MM.1S (cell line): ENCODE measurements at regions not wholly inside any gene's neighbourhood (a gene's known extent, or its start where the extent isn't known, plus 50 kb on each side); places are given as distances from the start of the nearest gene placed in this dataset.

Experiments
- DNase-seq: peaks from one replicate; pipeline ENCODE4 v3.0.0-alpha.2; 2015
- H2AFZ ChIP-seq: fragments of 300-600 bp; sonication (generic); 2 replicates; pipeline ENCODE4 v1.6.0; 2016; ENCODE audit warnings: antibody characterized with exemption, low read length
- H3F3A ChIP-seq: fragments of 300-600 bp; sonication (generic); 2 replicates; pipeline ENCODE4 v1.6.1; 2016; ENCODE audit warnings: mild to moderate bottlenecking, antibody characterized with exemption, low read length, moderate library complexity, mixed read lengths; ENCODE audit not compliant: insufficient read depth
- H3K27ac ChIP-seq: fragments of 300-600 bp; sonication (generic); 2 replicates; pipeline ENCODE4 v1.5.1; 2016; ENCODE audit warnings: mild to moderate bottlenecking, low read length
- H3K27me3 ChIP-seq: fragments of 300-600 bp; sonication (generic); replicated peaks from 2 replicates; pipeline ENCODE4 v1.6.0; 2016; ENCODE audit warnings: low read length; ENCODE audit not compliant: insufficient read depth
- H3K36me3 ChIP-seq: fragments of 300-600 bp; sonication (generic); replicated peaks from 2 replicates; pipeline ENCODE4 v1.6.1; 2016; ENCODE audit warnings: mild to moderate bottlenecking, low read length, mixed read lengths; ENCODE audit not compliant: insufficient read depth
- H3K4me1 ChIP-seq: fragments of 300-600 bp; sonication (generic); 2 replicates; pipeline ENCODE4 v1.6.1; 2016; ENCODE audit warnings: low read length, mixed read lengths
- H3K4me2 ChIP-seq: fragments of 300-600 bp; sonication (generic); 2 replicates; pipeline ENCODE4 v1.6.0; 2016; ENCODE audit warnings: low read depth, low read length
- H3K4me3 ChIP-seq: fragments of 300-600 bp; sonication (generic); 2 replicates; pipeline ENCODE4 v1.5.1; 2016; ENCODE audit warnings: low read length, mixed read lengths
- H3K79me2 ChIP-seq: fragments of 300-600 bp; sonication (generic); 2 replicates; pipeline ENCODE4 v1.6.1; 2016; ENCODE audit warnings: mixed run types, low read length, mixed read lengths
- H3K9ac ChIP-seq: fragments of 300-600 bp; sonication (generic); 2 replicates; pipeline ENCODE4 v1.6.1; 2016; ENCODE audit warnings: low read length, mixed read lengths
- H3K9me2 ChIP-seq: fragments of 300-600 bp; sonication (generic); replicated peaks from 2 replicates; pipeline ENCODE4 v1.6.1; 2016; ENCODE audit warnings: mild to moderate bottlenecking, low read length, mixed read lengths; ENCODE audit not compliant: insufficient read depth
- H3K9me3 ChIP-seq: fragments of 300-600 bp; sonication (generic); replicated peaks from 2 replicates; pipeline ENCODE4 v1.6.1; 2016; ENCODE audit warnings: mild to moderate bottlenecking, low read length, mixed read lengths; ENCODE audit not compliant: insufficient read depth
- H4K20me1 ChIP-seq: fragments of 300-600 bp; sonication (generic); 2 replicates; pipeline ENCODE4 v1.6.1; 2016; ENCODE audit warnings: mild to moderate bottlenecking, low read length, moderate library complexity, mixed read lengths; ENCODE audit not compliant: insufficient read depth
- CTCF ChIP-seq: fragments of 300-600 bp; sonication (generic); IDR thresholded peaks from 2 replicates; pipeline ENCODE4 v1.5.1; 2016; ENCODE audit warnings: antibody characterized with exemption, low read length, mixed read lengths
- EZH2 ChIP-seq: fragments of 300-600 bp; sonication (generic); optimal IDR thresholded peaks from 2 replicates; pipeline ENCODE3; 2017; ENCODE audit warnings: low read depth, mild to moderate bottlenecking, antibody characterized with exemption, low read length, mixed read lengths
- EZH2phosphoT487 ChIP-seq: fragments of 300-600 bp; sonication (generic); IDR thresholded peaks from 2 replicates; pipeline ENCODE4 v1.6.1; 2018; ENCODE audit warnings: antibody characterized with exemption, low read length

- H3K4me1 ChIP-seq: no peaks in the 10 kb centered on the region
- H3K4me3 ChIP-seq: no peak overlapping the region
These were observed 73.1 kb upstream of the SLC38A2 start for GRCh38 chr12:46445551-46446235.

GRCh38 chr12:46445093-46445492 lies 72.5 kb upstream of the SLC38A2 start:
- DNase-seq: no peak
- H3K27me3 ChIP-seq: no peaks in the 10 kb centered on the region
- no peak overlapping the region for H3K9ac ChIP-seq
- no peaks in the 10 kb centered on the region for H3K4me1 ChIP-seq
- no peaks in the 10 kb centered on the region for H3K9me3 ChIP-seq
- no peak overlapping the region for H3K4me3 ChIP-seq
- H3F3A ChIP-seq: no peaks in the 10 kb centered on the region
- no peak overlapping the region for H3K27ac ChIP-seq
- H3K9me2 ChIP-seq: no peaks in the 10 kb centered on the region
- no peaks in the 10 kb centered on the region for H3K36me3 ChIP-seq
- H2AFZ ChIP-seq: no peak overlapping the region
- H3K4me2 ChIP-seq: no peak overlapping the region
- H4K20me1 ChIP-seq: no peaks in the 10 kb centered on the region
- no peaks in the 10 kb centered on the region for H3K79me2 ChIP-seq
- TF ChIP-seq EZH2: no peak
- no peak for TF ChIP-seq EZH2phosphoT487
- TF ChIP-seq CTCF: no peak

More at GRCh38 chr12:46445551-46446235, 73.1 kb upstream of the SLC38A2 start:
- Histone ChIP-seq H3K79me2 (no peaks in the 10 kb centered on the region), H4K20me1 (no peaks in the 10 kb centered on the region), H3K9ac (no peak overlapping the region), H3K36me3 (no peaks in the 10 kb centered on the region), H3K27me3 (no peaks in the 10 kb centered on the region), H3K9me2 (no peaks in the 10 kb centered on the region), H3F3A (no peaks in the 10 kb centered on the region), H2AFZ (no peak overlapping the region), H3K4me2 (no peak overlapping the region), H3K9me3 (no peaks in the 10 kb centered on the region), H3K27ac (no peak overlapping the region)
- TF ChIP-seq CTCF (no peak), EZH2 (no peak)
- DNase-seq: no peak

- H4K20me1 ChIP-seq: no peaks in the 10 kb centered on the region
- no peaks in the 10 kb centered on the region for H3K9me2 ChIP-seq
- no peaks in the 10 kb centered on the region for H3K4me1 ChIP-seq
- no peaks in the 10 kb centered on the region for H3K9me3 ChIP-seq
- H3K4me3 ChIP-seq: no peak overlapping the region
- no peaks in the 10 kb centered on the region for H3K27me3 ChIP-seq
- no peak overlapping the region for H3K27ac ChIP-seq
- no peak for DNase-seq
- no peaks in the 10 kb centered on the region for H3K79me2 ChIP-seq
- H3K9ac ChIP-seq: no peak overlapping the region
- H2AFZ ChIP-seq: no peak overlapping the region
- no peaks in the 10 kb centered on the region for H3K36me3 ChIP-seq
- no peak for TF ChIP-seq EZH2
- no peak for TF ChIP-seq CTCF
- no peak for TF ChIP-seq EZH2phosphoT487
- no peak overlapping the region for H3K4me2 ChIP-seq
- H3F3A ChIP-seq: no peaks in the 10 kb centered on the region
These were observed 71.2 kb upstream of the SLC38A2 start for GRCh38 chr12:46443594-46444263.
